ENCODE measurements at regions not wholly inside any gene's neighbourhood (a gene's known extent, or its start where the extent isn't known, plus 50 kb on each side); places are given as distances from the start of the nearest gene placed in this dataset.

DNA sequence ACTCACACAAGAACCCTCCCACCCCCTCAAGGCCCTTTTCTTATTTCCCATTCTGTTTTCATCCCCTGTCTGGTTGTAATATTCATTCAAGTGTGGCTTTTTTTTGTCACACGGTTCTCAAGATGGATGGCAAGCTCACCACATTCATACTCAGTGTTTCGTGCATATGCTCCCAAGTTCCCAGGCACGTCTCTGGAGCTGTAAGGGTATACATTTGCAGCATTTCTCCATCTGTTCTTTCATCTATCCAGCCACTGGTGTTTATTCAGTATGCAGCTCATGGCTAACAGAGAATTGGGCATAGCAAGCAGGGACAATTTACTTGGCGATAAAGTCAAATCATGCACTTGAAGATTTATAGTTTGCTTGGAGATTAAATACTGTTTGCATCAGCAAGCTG lies 212.1 kb downstream of the GRIN2B start:
- TF ChIP-seq EZH2 (conservative IDR thresholded peaks at IDR 0.05; ENCODE audit: low read depth, low read length) = no peak
- TF ChIP-seq, protein P1, sequence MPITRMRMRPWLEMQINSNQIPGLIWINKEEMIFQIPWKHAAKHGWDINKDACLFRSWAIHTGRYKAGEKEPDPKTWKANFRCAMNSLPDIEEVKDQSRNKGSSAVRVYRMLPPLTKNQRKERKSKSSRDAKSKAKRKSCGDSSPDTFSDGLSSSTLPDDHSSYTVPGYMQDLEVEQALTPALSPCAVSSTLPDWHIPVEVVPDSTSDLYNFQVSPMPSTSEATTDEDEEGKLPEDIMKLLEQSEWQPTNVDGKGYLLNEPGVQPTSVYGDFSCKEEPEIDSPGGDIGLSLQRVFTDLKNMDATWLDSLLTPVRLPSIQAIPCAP (CRISPR knock-in tag; IDR thresholded peaks at IDR 0.05; ENCODE audit: low read depth) = no peak
- TF ChIP-seq, protein P2, sequence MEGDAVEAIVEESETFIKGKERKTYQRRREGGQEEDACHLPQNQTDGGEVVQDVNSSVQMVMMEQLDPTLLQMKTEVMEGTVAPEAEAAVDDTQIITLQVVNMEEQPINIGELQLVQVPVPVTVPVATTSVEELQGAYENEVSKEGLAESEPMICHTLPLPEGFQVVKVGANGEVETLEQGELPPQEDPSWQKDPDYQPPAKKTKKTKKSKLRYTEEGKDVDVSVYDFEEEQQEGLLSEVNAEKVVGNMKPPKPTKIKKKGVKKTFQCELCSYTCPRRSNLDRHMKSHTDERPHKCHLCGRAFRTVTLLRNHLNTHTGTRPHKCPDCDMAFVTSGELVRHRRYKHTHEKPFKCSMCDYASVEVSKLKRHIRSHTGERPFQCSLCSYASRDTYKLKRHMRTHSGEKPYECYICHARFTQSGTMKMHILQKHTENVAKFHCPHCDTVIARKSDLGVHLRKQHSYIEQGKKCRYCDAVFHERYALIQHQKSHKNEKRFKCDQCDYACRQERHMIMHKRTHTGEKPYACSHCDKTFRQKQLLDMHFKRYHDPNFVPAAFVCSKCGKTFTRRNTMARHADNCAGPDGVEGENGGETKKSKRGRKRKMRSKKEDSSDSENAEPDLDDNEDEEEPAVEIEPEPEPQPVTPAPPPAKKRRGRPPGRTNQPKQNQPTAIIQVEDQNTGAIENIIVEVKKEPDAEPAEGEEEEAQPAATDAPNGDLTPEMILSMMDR (CRISPR knock-in tag; IDR thresholded peaks at IDR 0.05) = no peak
- TF ChIP-seq FOXJ3 (CRISPR knock-in tag; IDR thresholded peaks at IDR 0.05; ENCODE audit: borderline replicate concordance) = no peak
- no peak for TF ChIP-seq BRCA1 (CRISPR knock-in tag; IDR thresholded peaks at IDR 0.05)
- TF ChIP-seq RXRA (CRISPR knock-in tag; IDR thresholded peaks at IDR 0.05) = no peak
- no peak for TF ChIP-seq ZNF563 (CRISPR knock-in tag; IDR thresholded peaks at IDR 0.05)
- TF ChIP-seq, protein P3, sequence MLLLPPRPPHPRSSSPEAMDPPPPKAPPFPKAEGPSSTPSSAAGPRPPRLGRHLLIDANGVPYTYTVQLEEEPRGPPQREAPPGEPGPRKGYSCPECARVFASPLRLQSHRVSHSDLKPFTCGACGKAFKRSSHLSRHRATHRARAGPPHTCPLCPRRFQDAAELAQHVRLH (CRISPR knock-in tag; IDR thresholded peaks at IDR 0.05; ENCODE audit: borderline replicate concordance, low read depth) = no peak
- no peak for TF ChIP-seq RARG (CRISPR knock-in tag; IDR thresholded peaks at IDR 0.05; ENCODE audit: low read depth)

All from HepG2 (cell line).